HG03457 (cell line): ENCODE measurements at regions not wholly inside any gene's neighbourhood (a gene's known extent, or its start where the extent isn't known, plus 50 kb on each side); places are given as distances from the start of the nearest gene placed in this dataset.

Experiments used
- ATAC-seq: cut with Tn5 transposase; IDR thresholded peaks from one replicate; pipeline ENCODE4 v1.9.1; 2021; ENCODE audit warnings: moderate number of reproducible peaks; ENCODE audit not compliant: unreplicated experiment

GRCh38 chr16:85497622-85498314, 115.4 kb upstream of the GSE1 start:
- no peak for ATAC-seq

- ATAC-seq: no peak
These were observed 114.5 kb upstream of the GSE1 start for GRCh38 chr16:85498607-85499006.

GRCh38 chr16:85500220-85500619, 112.9 kb upstream of the GSE1 start:
- no peak for ATAC-seq

GRCh38 chr16:85501900-85502299, 111.2 kb upstream of the GSE1 start:
- ATAC-seq: no peak

- no peak for ATAC-seq
These were observed 110.8 kb upstream of the GSE1 start for GRCh38 chr16:85502357-85502756.

DNA sequence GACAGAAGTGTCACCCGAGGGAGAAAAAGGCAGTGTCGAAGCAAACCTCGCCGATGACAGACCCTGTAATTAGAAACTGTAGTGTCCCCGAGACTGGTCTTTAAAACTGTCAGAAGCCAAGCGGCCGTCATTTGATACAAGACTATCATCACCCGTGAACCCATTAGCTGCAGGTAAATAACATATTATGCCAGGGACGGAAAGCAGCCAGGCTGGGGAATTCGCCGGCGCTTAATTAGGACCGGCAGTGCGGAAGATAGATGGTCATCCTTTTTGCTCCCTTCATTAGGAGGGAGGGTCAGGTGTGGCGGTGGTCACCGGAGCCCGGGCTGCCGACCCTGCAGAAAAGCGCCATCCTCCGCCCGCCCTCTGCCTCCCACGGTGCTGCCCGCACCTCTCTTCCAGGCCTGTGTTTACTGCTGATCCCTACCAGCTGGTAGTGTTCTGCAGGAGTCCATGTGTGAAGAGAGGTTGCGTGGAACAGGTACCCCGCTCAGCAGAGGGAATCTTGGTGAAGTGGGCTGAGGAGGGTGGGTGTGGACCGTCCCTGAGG, 109.4 kb upstream of the GSE1 start:
- no peak for ATAC-seq

DNA sequence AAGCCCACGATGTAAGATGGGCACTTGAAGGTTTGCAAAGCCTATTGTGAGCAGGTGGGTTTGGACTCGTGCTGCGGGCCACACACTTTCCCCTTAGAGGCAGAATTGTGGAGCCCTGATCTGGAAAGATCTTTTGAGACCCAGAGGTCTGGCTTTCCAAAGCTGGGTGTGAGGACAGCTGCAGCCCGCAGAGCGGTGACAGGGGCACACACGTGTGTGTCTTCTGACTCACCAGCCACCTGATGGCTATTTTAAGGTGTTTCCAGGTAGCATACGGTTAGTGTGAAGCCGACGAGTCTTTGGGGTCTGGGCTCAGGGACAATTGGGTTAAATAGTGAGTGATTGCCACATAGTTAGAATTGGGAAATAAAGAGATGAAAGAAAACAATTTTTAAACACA, 108.9 kb upstream of the GSE1 start:
- ATAC-seq: no peak

GRCh38 chr16:85505794-85506634, 107.1 kb upstream of the GSE1 start:
- ATAC-seq: no peak

DNA sequence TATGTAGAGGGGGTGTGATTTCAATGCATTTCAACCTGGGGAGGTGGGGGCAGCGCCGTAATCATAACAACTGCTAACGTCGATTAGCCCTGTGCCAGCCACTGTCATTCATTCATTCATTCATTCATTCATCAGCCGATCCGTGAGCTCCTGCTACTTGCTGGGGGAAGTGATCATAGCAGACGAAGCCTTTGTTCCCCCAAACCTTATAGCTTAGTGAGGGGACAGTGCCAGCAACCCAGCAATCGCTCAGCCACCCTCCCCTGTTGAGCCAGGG, 106.5 kb upstream of the GSE1 start:
- no peak for ATAC-seq

- ATAC-seq: no peak
These were observed 105.8 kb upstream of the GSE1 start for GRCh38 chr16:85507342-85507741.

- no peak for ATAC-seq
These were observed 104.7 kb upstream of the GSE1 start for GRCh38 chr16:85508388-85508787.

DNA sequence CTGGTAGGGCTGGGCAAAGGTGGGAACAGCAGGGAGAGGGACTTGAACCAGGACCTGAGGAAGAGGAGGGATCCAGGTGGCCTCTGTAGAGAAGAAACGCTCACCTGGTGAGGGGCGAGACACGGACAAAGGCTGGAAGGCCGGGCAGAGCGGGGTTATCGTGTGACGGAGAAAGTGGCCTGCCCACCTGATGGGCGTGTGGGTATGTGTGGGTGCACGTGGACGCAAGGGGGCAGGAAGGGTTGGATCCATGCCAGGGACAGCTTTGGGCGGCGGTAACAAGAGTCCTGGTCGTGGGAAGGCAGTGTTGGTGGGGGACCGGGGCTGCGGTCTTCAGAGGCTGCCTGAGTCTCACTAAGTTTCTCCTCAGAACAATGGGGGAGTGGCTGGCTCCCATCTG, 104.1 kb upstream of the GSE1 start:
- ATAC-seq: no peak

GRCh38 chr16:85510041-85510659, 103.0 kb upstream of the GSE1 start:
- no peak for ATAC-seq

GRCh38 chr16:85511938-85512807, 100.9 kb upstream of the GSE1 start:
- ATAC-seq: no peak

DNA sequence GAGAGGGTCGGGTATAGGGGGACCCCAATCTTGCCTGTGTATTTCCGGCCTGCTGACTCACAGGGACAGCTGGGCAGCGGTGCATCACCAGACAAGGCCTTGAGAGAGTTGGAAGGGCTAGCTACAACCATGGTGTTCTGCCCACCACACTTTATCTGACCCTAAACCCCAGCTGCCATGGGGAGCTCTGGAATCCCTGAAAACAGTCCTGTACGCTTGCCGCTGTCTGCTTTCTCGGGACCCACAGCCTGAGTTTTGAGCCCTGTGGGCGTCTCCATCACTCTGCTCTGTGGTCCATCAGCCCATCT, 100.4 kb upstream of the GSE1 start:
- ATAC-seq: no peak

GRCh38 chr16:85513180-85513579, 99.9 kb upstream of the GSE1 start:
- ATAC-seq: no peak

GRCh38 chr16:85513649-85514048, 99.5 kb upstream of the GSE1 start:
- ATAC-seq: no peak

DNA sequence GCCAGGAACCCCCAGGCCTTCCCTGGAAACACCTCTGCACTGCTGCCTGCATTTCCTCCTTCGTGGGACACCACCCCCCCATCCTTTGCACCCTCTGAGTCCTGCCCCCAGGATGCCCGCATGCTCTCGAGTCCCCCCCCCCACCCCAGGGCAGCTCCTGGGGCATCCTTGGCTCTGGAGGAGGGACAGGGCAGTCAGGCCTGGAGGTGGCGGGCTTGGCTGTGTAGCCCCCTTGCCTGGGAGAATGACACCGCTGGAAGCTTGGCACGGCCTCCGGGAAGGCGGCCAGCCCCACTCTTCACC, 98.9 kb upstream of the GSE1 start:
- ATAC-seq: no peak

DNA sequence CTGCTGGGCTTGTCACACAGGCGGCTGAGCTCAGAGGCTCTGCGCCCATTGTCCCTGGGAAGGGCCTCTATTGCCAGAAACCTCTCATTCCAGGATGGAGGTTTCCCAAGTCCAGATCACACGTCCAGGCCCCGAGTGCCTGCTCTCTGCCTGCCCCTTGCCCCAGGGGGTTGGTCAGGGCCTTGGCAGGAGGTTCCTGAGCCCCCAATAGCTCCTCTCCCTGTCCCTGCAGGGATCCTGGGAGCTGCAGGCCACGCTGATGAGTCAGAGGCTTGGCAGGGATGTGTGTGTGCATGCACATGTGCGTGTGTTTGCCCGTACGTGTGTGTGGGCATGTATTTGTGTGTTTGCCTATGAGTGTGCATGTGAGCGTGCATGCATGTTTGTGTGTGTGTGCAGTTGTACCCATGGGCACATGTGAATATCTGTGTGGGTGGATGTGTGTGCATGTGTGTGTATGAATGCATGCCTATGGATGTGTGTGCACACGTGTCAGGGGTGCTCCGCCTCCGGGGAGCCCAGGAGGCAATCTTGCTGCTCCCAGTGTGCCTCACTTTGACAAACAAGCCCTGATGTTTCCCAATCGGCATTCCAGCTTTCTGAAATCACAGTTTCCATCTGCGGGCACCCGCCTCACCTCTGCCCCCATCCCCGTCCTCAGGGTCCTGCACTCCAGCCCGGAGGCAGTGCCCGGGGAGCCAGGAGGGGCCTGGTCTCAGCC, 98.4 kb upstream of the GSE1 start:
- no peak for ATAC-seq

GRCh38 chr16:85515319-85515745, 97.8 kb upstream of the GSE1 start:
- ATAC-seq: no peak
